H1 (cell line): ENCODE measurements at regions not wholly inside any gene's neighbourhood (a gene's known extent, or its start where the extent isn't known, plus 50 kb on each side); places are given as distances from the start of the nearest gene placed in this dataset.

ENCODE experiments used
- CTCF ChIA-PET: fragments of 300-600 bp; sonication (Branson Sonifier 250); formaldehyde crosslinking; loops from one replicate; lab custom pipeline; 2021; ENCODE audit not compliant: partially characterized antibody; lab: Charles Lee
- POLR2A ChIA-PET: fragments of 300-600 bp; sonication (Branson Sonifier 250); formaldehyde crosslinking; loops from one replicate; lab custom pipeline; 2021; ENCODE audit warnings: inconsistent platforms; ENCODE audit not compliant: partially characterized antibody; lab: Charles Lee
- DNase-seq, 2 experiments: peaks; one replicate each; pipeline versions ENCODE4 v3.0.0 to v3.0.0-alpha.2; 2010 to 2022; ENCODE audit warnings: low spot score in 2 of 2, low read depth in 1 of 2, mixed read lengths in 1 of 2
- FAIRE-seq: peaks from 2 replicates; lab custom pipeline; 2011; peaks lifted over from hg19 to GRCh38; lab: Jason Lieb, UNC
- H2AFZ ChIP-seq: 2 replicates; pipeline ENCODE4 v1.8.1; 2012; ENCODE audit warnings: low read length, inconsistent platforms
- H2AK5ac ChIP-seq: 2 replicates; pipeline ENCODE4 v1.6.1; 2013; ENCODE audit warnings: low read depth, low read length
- H2BK120ac ChIP-seq: replicated peaks from 2 replicates; pipeline ENCODE3; 2013; ENCODE audit warnings: low read depth, low read length, inconsistent platforms
- H2BK12ac ChIP-seq: 2 replicates; pipeline ENCODE4 v1.6.1; 2013; ENCODE audit warnings: low read depth, low read length
- H2BK15ac ChIP-seq: 2 replicates; pipeline ENCODE4 v1.6.1; 2013; ENCODE audit warnings: low read length
- H2BK20ac ChIP-seq: 2 replicates; pipeline ENCODE4 v1.6.1; 2013; ENCODE audit warnings: low read length
- H2BK5ac ChIP-seq: 2 replicates; pipeline ENCODE4 v1.6.1; 2013; ENCODE audit warnings: low read depth, low read length
- H3K14ac ChIP-seq: 2 replicates; pipeline ENCODE4 v1.6.1; 2013; ENCODE audit warnings: inconsistent platforms; ENCODE audit not compliant: insufficient read length
- H3K18ac ChIP-seq: 2 replicates; pipeline ENCODE4 v1.6.1; 2013; ENCODE audit warnings: low read length; ENCODE audit errors: extremely low read depth
- H3K23ac ChIP-seq: 2 replicates; pipeline ENCODE4 v1.6.1; 2013; ENCODE audit warnings: inconsistent platforms; ENCODE audit not compliant: insufficient read length
- H3K23me2 ChIP-seq: 2 replicates; pipeline ENCODE4 v1.6.1; 2013; ENCODE audit warnings: low read depth, low read length
- H3K27ac ChIP-seq: 2 replicates; pipeline ENCODE4 v1.6.1; 2011; ENCODE audit warnings: low read depth, low read length, inconsistent platforms
- H3K27me3 ChIP-seq, 4 experiments: replicated peaks in 1 of 4; 1 replicate in 1 of 4; 2 replicates in 3 of 4; pipeline versions ENCODE4 v1.6.1 to v1.8.1; 2011 to 2013; ENCODE audit warnings: low read length in 3 of 4, mild to moderate bottlenecking in 3 of 4, inconsistent platforms in 2 of 4, mixed read lengths in 2 of 4, moderate library complexity in 1 of 4; ENCODE audit not compliant: control insufficient read depth in 3 of 4, insufficient read depth in 3 of 4; ENCODE audit errors: extremely low read depth in 1 of 4
- H3K36me3 ChIP-seq, 4 experiments: 2 replicates each; pipeline versions ENCODE4 v1.6.1 to v1.8.1; 2011 to 2013; ENCODE audit warnings: mild to moderate bottlenecking in 4 of 4, low read length in 3 of 4, moderate library complexity in 2 of 4, control low read depth in 1 of 4, inconsistent platforms in 1 of 4; ENCODE audit not compliant: insufficient read depth in 4 of 4, control insufficient read depth in 2 of 4
- H3K4ac ChIP-seq: replicated peaks from 2 replicates; pipeline ENCODE3; 2013; ENCODE audit warnings: low read length, low read depth, mixed read lengths, inconsistent platforms; ENCODE audit not compliant: insufficient read length
- H3K4me1 ChIP-seq, 4 experiments: replicated peaks in 1 of 4; 1 replicate in 1 of 4; 2 replicates in 3 of 4; pipeline versions ENCODE4 v1.6.1 to v1.8.1; 2011 to 2013; ENCODE audit warnings: low read length in 3 of 4, inconsistent platforms in 2 of 4, mixed read lengths in 1 of 4; ENCODE audit not compliant: insufficient read depth in 4 of 4, control insufficient read depth in 3 of 4
- H3K4me2 ChIP-seq, 2 experiments: 2 replicates each; pipeline versions ENCODE4 v1.6.1 to v1.8.1; 2011 to 2013; ENCODE audit warnings: low read depth in 2 of 2, low read length in 2 of 2, control low read depth in 1 of 2, inconsistent platforms in 1 of 2, mild to moderate bottlenecking in 1 of 2; ENCODE audit not compliant: insufficient read depth in 1 of 2
- H3K4me3 ChIP-seq, 4 experiments: fragments of 200-600, 300-600 bp in 1 of 4; sonication (generic), shearing (Covaris generic), sonication (Bioruptor Twin) in 1 of 4; 2 replicates each; pipeline versions ENCODE4 v1.5.1 to v1.8.1; 2011 to 2016; ENCODE audit warnings: low read length in 4 of 4, low read depth in 3 of 4, control low read depth in 2 of 4, inconsistent platforms in 2 of 4, mild to moderate bottlenecking in 2 of 4, mixed read lengths in 1 of 4, moderate library complexity in 1 of 4; ENCODE audit not compliant: insufficient read depth in 2 of 4; ENCODE audit errors: extremely low read depth in 1 of 4
- H3K56ac ChIP-seq: replicated peaks from 2 replicates; pipeline ENCODE3; 2013; ENCODE audit warnings: low read depth, mild to moderate bottlenecking, mixed read lengths, low read length, inconsistent platforms; ENCODE audit not compliant: insufficient read length
- H3K79me1 ChIP-seq: 2 replicates; pipeline ENCODE4 v1.6.1; 2013; ENCODE audit warnings: low read depth, low read length, control low read depth
- H3K79me2 ChIP-seq, 2 experiments: 2 replicates each; pipeline versions ENCODE4 v1.6.1 to v1.8.1; 2012 to 2013; ENCODE audit warnings: low read length in 2 of 2, mild to moderate bottlenecking in 2 of 2, inconsistent platforms in 1 of 2; ENCODE audit not compliant: insufficient read depth in 2 of 2, control insufficient read depth in 1 of 2
- H3K9ac ChIP-seq, 4 experiments: replicated peaks in 1 of 4; 1 replicate in 1 of 4; 2 replicates in 3 of 4; pipeline versions ENCODE4 v1.6.1 to v1.8.1; 2011 to 2013; ENCODE audit warnings: low read depth in 3 of 4, low read length in 3 of 4, control low read depth in 2 of 4, mild to moderate bottlenecking in 2 of 4, moderate library complexity in 2 of 4, inconsistent platforms in 1 of 4; ENCODE audit errors: extremely low read depth in 1 of 4
- H3K9me3 ChIP-seq, 2 experiments: 2 replicates each; pipeline versions ENCODE4 v1.6.1 to v1.8.1; 2012 to 2013; ENCODE audit warnings: mild to moderate bottlenecking in 2 of 2, moderate library complexity in 2 of 2, control low read depth in 1 of 2, inconsistent platforms in 1 of 2, low read depth in 1 of 2, low read length in 1 of 2, mixed read lengths in 1 of 2; ENCODE audit not compliant: insufficient read depth in 2 of 2
- H4K20me1 ChIP-seq, 2 experiments: replicated peaks in 1 of 2; 2 replicates each; pipeline versions ENCODE3 to v1.8.1; 2011 to 2013; ENCODE audit warnings: inconsistent platforms in 2 of 2, low read length in 2 of 2, mild to moderate bottlenecking in 1 of 2; ENCODE audit not compliant: insufficient read depth in 2 of 2, control insufficient read depth in 1 of 2
- H4K5ac ChIP-seq: 2 replicates; pipeline ENCODE4 v1.6.1; 2013; ENCODE audit warnings: low read length, low read depth, mixed read lengths, inconsistent platforms; ENCODE audit not compliant: insufficient read length
- H4K8ac ChIP-seq: 2 replicates; pipeline ENCODE4 v1.8.0; 2013; ENCODE audit warnings: mild to moderate bottlenecking, moderate library complexity, low read length, inconsistent platforms; ENCODE audit not compliant: insufficient read depth; ENCODE audit errors: extremely low read depth
- H4K91ac ChIP-seq: replicated peaks from 2 replicates; pipeline ENCODE3; 2013; ENCODE audit warnings: low read length, mixed read lengths, inconsistent platforms; ENCODE audit not compliant: insufficient read length
- FOSL1 ChIP-seq: IDR thresholded peaks from 2 replicates; pipeline ENCODE4 v1.6.1; 2011; ENCODE audit warnings: mild to moderate bottlenecking, low read depth, low read length, moderate library complexity; ENCODE audit not compliant: insufficient read depth
- WGBS, 2 experiments: shearing (Covaris generic) in 1 of 2; methylation state at CpG; one replicate each; pipeline versions ENCODE4 v1.1.6 to v1.1.7; 2013 to 2015; ENCODE audit warnings: low lambda C conversion rate in 2 of 2, mixed read lengths in 2 of 2, inconsistent platforms in 1 of 2, low coverage in 1 of 2, missing lambda C conversion rate in 1 of 2; ENCODE audit not compliant: insufficient replicate concordance in 2 of 2, insufficient coverage in 1 of 2, insufficient read length in 1 of 2; ENCODE audit errors: extremely low coverage in 1 of 2, missing lambda C conversion rate in 1 of 2; 5-methylcytosine and 5-hydroxymethylcytosine counted together

- CTCF ChIA-PET: no interaction called here
- H2BK15ac ChIP-seq: no peak overlapping the region
- H4K5ac ChIP-seq: no peak overlapping the region
- no peaks in the 10 kb centered on the region; the same call in 1 of the 2 replicates for H3K23me2 ChIP-seq
- no peaks in the 10 kb centered on the region for H3K27me3 ChIP-seq
- H3K9me3 ChIP-seq: no peaks in the 10 kb centered on the region
- no peak overlapping the region for H2AK5ac ChIP-seq
- no peak overlapping the region for H4K91ac ChIP-seq
- no peak overlapping the region for H2BK12ac ChIP-seq
- H3K79me1 ChIP-seq: no peaks in the 10 kb centered on the region
- no peak overlapping the region for H3K9ac ChIP-seq
- H2BK20ac ChIP-seq: no peak overlapping the region
- H4K20me1 ChIP-seq: no peaks in the 10 kb centered on the region
- POLR2A ChIA-PET: no interaction called here
- no peak overlapping the region for H2BK120ac ChIP-seq
- H3K4me3 ChIP-seq: no peak overlapping the region
- no peaks in the 10 kb centered on the region for H3K36me3 ChIP-seq
- FAIRE-seq: no peak
- no peak overlapping the region for H3K27ac ChIP-seq
- no peak overlapping the region for H3K14ac ChIP-seq
- no peak overlapping the region for H4K8ac ChIP-seq
- no peak overlapping the region for H3K23ac ChIP-seq
- no peak overlapping the region for H3K4me2 ChIP-seq
- peaks cover 3 to 11% (median 6%) of the 10 kb centered on the region in 4 experiments; a peak in 4 of 7 replicates for H3K4me1 ChIP-seq
- no peaks in the 10 kb centered on the region for H3K79me2 ChIP-seq
- no peak overlapping the region for H3K18ac ChIP-seq
- H2AFZ ChIP-seq: peak overlapping the region; percentile 23; the same call in 1 of the 2 replicates
- DNase-seq: no peak
- H3K4ac ChIP-seq: no peak overlapping the region
- H2BK5ac ChIP-seq: no peak overlapping the region
- WGBS, 2 experiments: 93% methylated on average over 2 of the region's 2 CpGs; no CpG with 5 or more reads in 1 of the 2 experiments
- TF ChIP-seq FOSL1: no peak
- no peak overlapping the region for H3K56ac ChIP-seq
Measured at GRCh38 chr18:1998121-1998520, 573.2 kb downstream of the METTL4 start.
